H9 (cell line): ENCODE measurements at regions not wholly inside any gene's neighbourhood (a gene's known extent, or its start where the extent isn't known, plus 50 kb on each side); places are given as distances from the start of the nearest gene placed in this dataset.

ENCODE experiments used
- DNase-seq: peaks from one replicate; pipeline ENCODE4 v3.0.0-alpha.2; 2017
- H2AFZ ChIP-seq: one replicate; pipeline ENCODE4 v1.6.1; 2013; ENCODE audit warnings: mild to moderate bottlenecking, low read length, control low read depth, moderate library complexity
- H2AK5ac ChIP-seq: 2 replicates; pipeline ENCODE4 v1.6.1; 2013; ENCODE audit warnings: low read length, control low read depth, mixed read lengths; ENCODE audit not compliant: insufficient read length
- H2BK120ac ChIP-seq: one replicate; pipeline ENCODE4 v1.6.1; 2013; ENCODE audit warnings: low read depth, mild to moderate bottlenecking, low read length, control low read depth, inconsistent platforms; ENCODE audit not compliant: poor library complexity, severe bottlenecking
- H2BK12ac ChIP-seq: 2 replicates; pipeline ENCODE4 v1.6.1; 2013; ENCODE audit warnings: low read length, control low read depth, mixed read lengths, low read depth; ENCODE audit not compliant: insufficient read length
- H2BK15ac ChIP-seq: 2 replicates; pipeline ENCODE4 v1.6.1; 2013; ENCODE audit warnings: low read depth, low read length, control low read depth
- H2BK20ac ChIP-seq: one replicate; pipeline ENCODE4 v1.6.1; 2013; ENCODE audit warnings: low read depth, mild to moderate bottlenecking, low read length, control low read depth, inconsistent platforms; ENCODE audit not compliant: poor library complexity, severe bottlenecking
- H2BK5ac ChIP-seq: 2 replicates; pipeline ENCODE4 v1.6.1; 2013; ENCODE audit warnings: low read length, control low read depth, mixed read lengths; ENCODE audit not compliant: insufficient read length
- H3K14ac ChIP-seq: 2 replicates; pipeline ENCODE4 v1.6.1; 2013; ENCODE audit warnings: low read length, control low read depth; ENCODE audit not compliant: insufficient read depth
- H3K18ac ChIP-seq: 2 replicates; pipeline ENCODE4 v1.6.1; 2013; ENCODE audit warnings: low read depth, mild to moderate bottlenecking, mixed read lengths, low read length, control low read depth; ENCODE audit not compliant: insufficient read length
- H3K23ac ChIP-seq: 2 replicates; pipeline ENCODE4 v1.6.1; 2013; ENCODE audit warnings: low read length, control low read depth, mixed read lengths, low read depth; ENCODE audit not compliant: insufficient read length
- H3K23me2 ChIP-seq: 2 replicates; pipeline ENCODE4 v1.6.1; 2013; ENCODE audit warnings: low read depth, mild to moderate bottlenecking, mixed read lengths, low read length, control low read depth; ENCODE audit not compliant: insufficient read length, poor library complexity, severe bottlenecking
- H3K27ac ChIP-seq: 2 replicates; pipeline ENCODE4 v1.5.1; 2013; ENCODE audit warnings: low read length, control low read depth, mixed read lengths, low read depth; ENCODE audit not compliant: insufficient read length
- H3K27me3 ChIP-seq: 2 replicates; pipeline ENCODE4 v1.6.1; 2013; ENCODE audit warnings: low read length, control low read depth, inconsistent platforms; ENCODE audit not compliant: insufficient read depth
- H3K4ac ChIP-seq: 2 replicates; pipeline ENCODE4 v1.6.1; 2013; ENCODE audit warnings: low read depth, mild to moderate bottlenecking, control low read depth, inconsistent platforms, low read length, moderate library complexity
- H3K4me1 ChIP-seq: 2 replicates; pipeline ENCODE4 v1.6.1; 2013; ENCODE audit warnings: low read length, control low read depth, inconsistent platforms; ENCODE audit not compliant: insufficient read depth
- H3K4me2 ChIP-seq: 2 replicates; pipeline ENCODE4 v1.6.1; 2013; ENCODE audit warnings: low read length, control low read depth, mixed read lengths; ENCODE audit not compliant: insufficient read length, insufficient read depth
- H3K56ac ChIP-seq: 2 replicates; pipeline ENCODE4 v1.6.1; 2013; ENCODE audit warnings: low read depth, mild to moderate bottlenecking, mixed read lengths, low read length, control low read depth; ENCODE audit not compliant: insufficient read length
- H3K79me1 ChIP-seq: 2 replicates; pipeline ENCODE4 v1.6.1; 2013; ENCODE audit warnings: low read depth, mild to moderate bottlenecking, moderate library complexity, low read length, control low read depth, inconsistent platforms; ENCODE audit not compliant: insufficient read depth, poor library complexity, severe bottlenecking
- H3K79me2 ChIP-seq: 2 replicates; pipeline ENCODE4 v1.6.1; 2013; ENCODE audit warnings: low read length, control low read depth, inconsistent platforms; ENCODE audit not compliant: insufficient read depth
- H3K9ac ChIP-seq: 2 replicates; pipeline ENCODE4 v1.6.1; 2013; ENCODE audit warnings: low read length, control low read depth, mixed read lengths; ENCODE audit not compliant: insufficient read length; ENCODE audit errors: extremely low read depth
- H3K9me3 ChIP-seq: one replicate; pipeline ENCODE4 v1.6.1; 2013; ENCODE audit warnings: low read depth, low read length, inconsistent platforms; ENCODE audit not compliant: control insufficient read depth
- H3T11ph ChIP-seq: one replicate; pipeline ENCODE4 v1.6.1; 2013; ENCODE audit warnings: mild to moderate bottlenecking, low read length, control low read depth, inconsistent platforms
- H4K20me1 ChIP-seq: one replicate; pipeline ENCODE4 v1.6.1; 2013; ENCODE audit not compliant: control insufficient read depth, insufficient read length, insufficient read depth
- H4K5ac ChIP-seq: 2 replicates; pipeline ENCODE4 v1.6.1; 2013; ENCODE audit warnings: low read depth, mild to moderate bottlenecking, mixed read lengths, low read length, control low read depth; ENCODE audit not compliant: insufficient read length
- H4K8ac ChIP-seq: replicated peaks from 2 replicates; pipeline ENCODE4 v1.6.1; 2013; ENCODE audit warnings: low read length, control low read depth, mixed read lengths, low read depth; ENCODE audit not compliant: insufficient read length
- H4K91ac ChIP-seq: 2 replicates; pipeline ENCODE4 v1.6.1; 2013; ENCODE audit warnings: low read depth, mild to moderate bottlenecking, moderate library complexity, mixed read lengths, low read length, control low read depth; ENCODE audit not compliant: insufficient read length
- H3K27ac Mint-ChIP-seq, 3 experiments: 2 replicates in 2 of 3; 3 replicates in 1 of 3; pipeline ENCODE4 v1.8.0; 2020 to 2021; ENCODE audit warnings: mixed read lengths in 3 of 3, mild to moderate bottlenecking in 1 of 3, moderate library complexity in 1 of 3
- H3K27me3 Mint-ChIP-seq: 2 replicates; pipeline ENCODE4 v1.8.0; 2021; ENCODE audit warnings: low read depth, mild to moderate bottlenecking, moderate library complexity, mixed read lengths
- H3K36me3 Mint-ChIP-seq, 3 experiments: 2 replicates in 2 of 3; 3 replicates in 1 of 3; pipeline ENCODE4 v1.8.0; 2020 to 2021; ENCODE audit warnings: low read depth in 3 of 3, mixed read lengths in 3 of 3; ENCODE audit not compliant: insufficient read depth in 1 of 3
- H3K4me1 Mint-ChIP-seq, 2 experiments: 2 replicates each; pipeline ENCODE4 v1.8.0; 2020; ENCODE audit warnings: mixed read lengths in 2 of 2
- H3K4me3 Mint-ChIP-seq, 2 experiments: 2 replicates in 1 of 2; 3 replicates in 1 of 2; pipeline ENCODE4 v1.8.0; 2020 to 2021; ENCODE audit warnings: mild to moderate bottlenecking in 2 of 2, mixed read lengths in 2 of 2, moderate library complexity in 1 of 2
- H3K9me3 Mint-ChIP-seq, 2 experiments: 2 replicates in 1 of 2; 3 replicates in 1 of 2; pipeline ENCODE4 v1.8.0; 2020; ENCODE audit warnings: mild to moderate bottlenecking in 2 of 2, mixed read lengths in 2 of 2, moderate library complexity in 1 of 2
- WGBS: extraction: QIAGEN DNeasy Blood & Tissue Kit; methylation state at CpG from one replicate; pipeline ENCODE4 v1.1.7; 2013; ENCODE audit warnings: missing lambda C conversion rate, low lambda C conversion rate, mixed read lengths; ENCODE audit not compliant: insufficient read length; ENCODE audit errors: extremely low coverage; 5-methylcytosine and 5-hydroxymethylcytosine counted together
- TF ChIP-seq, protein P1 (sequence below): fragments of 200-600 bp; sonication (generic); conservative IDR thresholded peaks from 3 replicates; pipeline ENCODE4 v1.8.0; 2021; ENCODE audit warnings: antibody characterized with exemption, mild to moderate bottlenecking

DNA sequence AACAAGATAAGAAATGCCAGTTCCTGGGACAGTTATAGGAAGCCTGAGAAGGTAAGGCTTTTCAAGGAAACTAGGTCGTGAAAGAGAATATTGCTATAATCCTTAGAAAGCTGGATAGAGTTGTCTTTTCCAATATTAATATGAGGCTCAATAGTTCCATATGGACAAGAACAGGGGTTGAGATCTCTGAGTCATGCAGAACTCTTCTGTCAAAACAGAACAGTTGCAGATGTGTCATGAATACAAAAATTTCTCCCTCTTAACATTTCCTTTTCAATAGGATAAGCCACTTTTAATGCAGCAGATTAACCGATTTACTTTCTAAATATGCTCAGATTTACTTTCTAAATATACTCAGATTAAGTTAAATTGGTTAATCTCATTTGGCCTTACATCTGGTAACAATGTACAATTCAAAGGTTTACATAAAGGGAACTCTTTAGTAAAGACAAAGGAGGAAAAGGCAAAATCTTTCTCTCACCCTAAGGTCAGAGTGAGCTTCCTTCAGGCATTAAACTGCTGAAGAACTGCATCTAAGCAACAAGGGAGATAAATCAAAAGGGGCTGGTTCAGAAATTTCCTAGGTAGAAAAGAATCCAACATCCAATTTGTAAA, 104.7 kb upstream of the PCDH15 start:
- Histone ChIP-seq H3K23me2 (no peaks in the 10 kb centered on the region), H3K23ac (no peak overlapping the region), H3K4me2 (no peak overlapping the region), H3K18ac (no peak overlapping the region), H3K79me1 (no peaks in the 10 kb centered on the region), H4K20me1 (no peaks in the 10 kb centered on the region), H3T11ph (no peak overlapping the region), H3K79me2 (no peaks in the 10 kb centered on the region), H4K5ac (no peak overlapping the region), H2BK20ac (no peak overlapping the region), H2AFZ (no peak overlapping the region), H3K14ac (no peak overlapping the region), H4K91ac (no peak overlapping the region), H3K27me3 (no peaks in the 10 kb centered on the region), H3K9me3 (no peaks in the 10 kb centered on the region), H2BK5ac (no peak overlapping the region), H2AK5ac (no peak overlapping the region), H2BK120ac (no peak overlapping the region), H2BK15ac (no peak overlapping the region), H3K27ac (no peak overlapping the region), H2BK12ac (no peak overlapping the region), H3K4ac (no peak overlapping the region), H3K4me1 (no peaks in the 10 kb centered on the region; the same call in 1 of the 2 replicates), H3K9ac (no peak overlapping the region), H3K56ac (no peak overlapping the region), H4K8ac (no peak overlapping the region)
- WGBS = no CpG with 5 or more reads among the region's 2 CpGs
- DNase-seq = no peak
- H3K27me3 Mint-ChIP-seq = no peaks in the 10 kb centered on the region
- TF ChIP-seq, protein P1, sequence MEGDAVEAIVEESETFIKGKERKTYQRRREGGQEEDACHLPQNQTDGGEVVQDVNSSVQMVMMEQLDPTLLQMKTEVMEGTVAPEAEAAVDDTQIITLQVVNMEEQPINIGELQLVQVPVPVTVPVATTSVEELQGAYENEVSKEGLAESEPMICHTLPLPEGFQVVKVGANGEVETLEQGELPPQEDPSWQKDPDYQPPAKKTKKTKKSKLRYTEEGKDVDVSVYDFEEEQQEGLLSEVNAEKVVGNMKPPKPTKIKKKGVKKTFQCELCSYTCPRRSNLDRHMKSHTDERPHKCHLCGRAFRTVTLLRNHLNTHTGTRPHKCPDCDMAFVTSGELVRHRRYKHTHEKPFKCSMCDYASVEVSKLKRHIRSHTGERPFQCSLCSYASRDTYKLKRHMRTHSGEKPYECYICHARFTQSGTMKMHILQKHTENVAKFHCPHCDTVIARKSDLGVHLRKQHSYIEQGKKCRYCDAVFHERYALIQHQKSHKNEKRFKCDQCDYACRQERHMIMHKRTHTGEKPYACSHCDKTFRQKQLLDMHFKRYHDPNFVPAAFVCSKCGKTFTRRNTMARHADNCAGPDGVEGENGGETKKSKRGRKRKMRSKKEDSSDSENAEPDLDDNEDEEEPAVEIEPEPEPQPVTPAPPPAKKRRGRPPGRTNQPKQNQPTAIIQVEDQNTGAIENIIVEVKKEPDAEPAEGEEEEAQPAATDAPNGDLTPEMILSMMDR = no peak
- H3K36me3 Mint-ChIP-seq = 0 out of 7 replicates have a peak, but pooled peaks cover 0 to 2% (median 0%) of the 10 kb centered on the region in 3 experiments
- peaks cover 17 to 18% of the 10 kb centered on the region in 2 experiments for H3K4me1 Mint-ChIP-seq
- H3K9me3 Mint-ChIP-seq = peaks cover 0 to 2% of the 10 kb centered on the region in 2 experiments; a peak in 2 of 5 replicates
- H3K27ac Mint-ChIP-seq = no peak overlapping the region
- no peak overlapping the region for H3K4me3 Mint-ChIP-seq
